ENCODE measurements at regions not wholly inside any gene's neighbourhood (a gene's known extent, or its start where the extent isn't known, plus 50 kb on each side); places are given as distances from the start of the nearest gene placed in this dataset.

- no peak overlapping the region for H4K5ac ChIP-seq (ENCODE audit: insufficient read length, low read depth, low read length)
- WGBS (ENCODE audit: extremely low coverage, insufficient read length, low lambda C conversion rate): no CpG with 5 or more reads among the region's 4 CpGs
- no peaks in the 10 kb centered on the region for H3K36me3 Mint-ChIP-seq (ENCODE audit: insufficient read depth in 1 of 3, low read depth in 3 of 3)
- no peak overlapping the region for H3K23ac ChIP-seq (ENCODE audit: insufficient read length, low read depth, low read length)
- H4K91ac ChIP-seq (ENCODE audit: insufficient read length, low read depth, low read length): no peak overlapping the region
- no peak overlapping the region for H3K56ac ChIP-seq (ENCODE audit: insufficient read length, low read depth, low read length)
- no peak overlapping the region for H3K4ac ChIP-seq (ENCODE audit: low read depth, low read length)
- H3K14ac ChIP-seq (ENCODE audit: insufficient read depth, low read length): no peak overlapping the region
- no peak overlapping the region for H2BK12ac ChIP-seq (ENCODE audit: insufficient read length, low read depth, low read length)
- TF ChIP-seq CTCF (conservative IDR thresholded peaks at IDR 0.05): no peak
- H3K4me1 Mint-ChIP-seq: no peaks in the 10 kb centered on the region
- H3K4me3 Mint-ChIP-seq: no peak overlapping the region
- H2AK5ac ChIP-seq (ENCODE audit: insufficient read length, low read length): no peak overlapping the region
- H3K27ac ChIP-seq (ENCODE audit: insufficient read length, low read depth, low read length): no peak overlapping the region
- no peaks in the 10 kb centered on the region for H3K9me3 Mint-ChIP-seq
- 0 out of 2 replicates have a peak, but pooled peaks cover 3% of the 10 kb centered on the region for H3K4me1 ChIP-seq (ENCODE audit: insufficient read depth, low read length)
- no peaks in the 10 kb centered on the region for H3K9me3 ChIP-seq (ENCODE audit: control insufficient read depth, low read depth, low read length)
- H3K79me2 ChIP-seq (ENCODE audit: insufficient read depth, low read length): no peaks in the 10 kb centered on the region
- H4K8ac ChIP-seq (replicated peaks; ENCODE audit: insufficient read length, low read depth, low read length): no peak overlapping the region
- H2BK5ac ChIP-seq (ENCODE audit: insufficient read length, low read length): no peak overlapping the region
- H4K20me1 ChIP-seq (ENCODE audit: control insufficient read depth, insufficient read depth, insufficient read length): peaks cover 2% of the 10 kb centered on the region
- H3K23me2 ChIP-seq (ENCODE audit: insufficient read length, low read depth, low read length, poor library complexity, severe bottlenecking): no peaks in the 10 kb centered on the region
- H3K27me3 ChIP-seq (ENCODE audit: insufficient read depth, low read length): no peaks in the 10 kb centered on the region
- H3K27me3 Mint-ChIP-seq (ENCODE audit: low read depth): no peaks in the 10 kb centered on the region
- H3T11ph ChIP-seq (ENCODE audit: low read length): no peak overlapping the region
- no peak for DNase-seq
- no peaks in the 10 kb centered on the region for H3K79me1 ChIP-seq (ENCODE audit: insufficient read depth, low read depth, low read length, poor library complexity, severe bottlenecking)
- H3K18ac ChIP-seq (ENCODE audit: insufficient read length, low read depth, low read length): no peak overlapping the region
- H2BK15ac ChIP-seq (ENCODE audit: low read depth, low read length): no peak overlapping the region
- H3K4me2 ChIP-seq (ENCODE audit: insufficient read depth, insufficient read length, low read length): no peak overlapping the region
- no peak overlapping the region for H3K9ac ChIP-seq (ENCODE audit: extremely low read depth, insufficient read length, low read length)
- H2BK20ac ChIP-seq (ENCODE audit: low read depth, low read length, poor library complexity, severe bottlenecking): no peak overlapping the region
- no peak overlapping the region for H2BK120ac ChIP-seq (ENCODE audit: low read depth, low read length, poor library complexity, severe bottlenecking)
- no peak overlapping the region for H2AFZ ChIP-seq (ENCODE audit: low read length)
- H3K27ac Mint-ChIP-seq: no peak overlapping the region
Observed at GRCh38 chr20:4434681-4435080, 185.6 kb upstream of the ADRA1D start.

Data from H9 (cell line).